NT2/D1 (cell line): ENCODE measurements at regions not wholly inside any gene's neighbourhood (a gene's known extent, or its start where the extent isn't known, plus 50 kb on each side); places are given as distances from the start of the nearest gene placed in this dataset.

ENCODE experiments used
- DNase-seq: peaks from one replicate; pipeline ENCODE4 v3.0.0-alpha.2; 2011; ENCODE audit warnings: low read depth, low spot score
- H3K27me3 ChIP-seq: 2 replicates; pipeline ENCODE4 v1.6.0; 2011; ENCODE audit warnings: mild to moderate bottlenecking; ENCODE audit not compliant: insufficient read length, insufficient read depth
- H3K36me3 ChIP-seq: 2 replicates; pipeline ENCODE4 v1.6.1; 2011; ENCODE audit warnings: mild to moderate bottlenecking, low read length, mixed read lengths; ENCODE audit not compliant: insufficient read depth, insufficient read length
- H3K4me1 ChIP-seq: 2 replicates; pipeline ENCODE4 v1.5.1; 2011; ENCODE audit not compliant: insufficient read depth, insufficient read length
- H3K4me3 ChIP-seq: 2 replicates; pipeline ENCODE4 v1.5.1; 2011; ENCODE audit warnings: low read depth; ENCODE audit not compliant: insufficient read length
- H3K9ac ChIP-seq: 2 replicates; pipeline ENCODE4 v1.6.0; 2011; ENCODE audit warnings: low read depth; ENCODE audit not compliant: insufficient read length
- H3K9me3 ChIP-seq: 2 replicates; pipeline ENCODE4 v1.5.1; 2011; ENCODE audit warnings: mild to moderate bottlenecking, low read length; ENCODE audit not compliant: insufficient read depth
- SUZ12 ChIP-seq: IDR thresholded peaks from 2 replicates; pipeline ENCODE4 v1.6.1; 2011; ENCODE audit not compliant: insufficient read length, insufficient read depth; ENCODE audit errors: extremely low read depth
- YY1 ChIP-seq: IDR thresholded peaks from 2 replicates; pipeline ENCODE4 v1.6.1; 2011; ENCODE audit not compliant: insufficient read length, insufficient read depth
- ZNF274 ChIP-seq: IDR thresholded peaks from 2 replicates; pipeline ENCODE4 v1.6.1; 2011; ENCODE audit warnings: mild to moderate bottlenecking, low read depth, low read length

- no peaks in the 10 kb centered on the region for H3K36me3 ChIP-seq
- no peak overlapping the region for H3K9ac ChIP-seq
- DNase-seq: no peak
- H3K4me1 ChIP-seq: peaks cover 2% of the 10 kb centered on the region
- H3K4me3 ChIP-seq: no peak overlapping the region
- no peaks in the 10 kb centered on the region for H3K9me3 ChIP-seq
- TF ChIP-seq SUZ12 (no peak), ZNF274 (no peak), YY1 (no peak)
- H3K27me3 ChIP-seq: no peaks in the 10 kb centered on the region
These were observed 228.2 kb upstream of the CCNH start for GRCh38 chr5:87640902-87641301.

GRCh38 chr5:87627363-87627762 is 214.6 kb upstream of the CCNH start:
- TF ChIP-seq YY1: no peak
- TF ChIP-seq SUZ12: no peak
- TF ChIP-seq ZNF274: no peak
- Histone ChIP-seq H3K36me3 (no peaks in the 10 kb centered on the region), H3K9me3 (no peaks in the 10 kb centered on the region), H3K9ac (no peak overlapping the region), H3K4me1 (no peaks in the 10 kb centered on the region), H3K4me3 (no peak overlapping the region), H3K27me3 (no peaks in the 10 kb centered on the region)
- DNase-seq: no peak

GRCh38 chr5:87608385-87608784 is 195.7 kb upstream of the CCNH start:
- DNase-seq: no peak

GRCh38 chr5:87605663-87606062 is 192.9 kb upstream of the CCNH start:
- Histone ChIP-seq H3K4me3 (no peak overlapping the region), H3K9ac (no peak overlapping the region), H3K4me1 (no peaks in the 10 kb centered on the region), H3K9me3 (no peaks in the 10 kb centered on the region), H3K36me3 (no peaks in the 10 kb centered on the region), H3K27me3 (no peaks in the 10 kb centered on the region)
- TF ChIP-seq SUZ12 (no peak), YY1 (no peak), ZNF274 (no peak)
- DNase-seq: no peak

More at GRCh38 chr5:87608385-87608784, 195.7 kb upstream of the CCNH start:
- Histone ChIP-seq H3K9me3 (no peaks in the 10 kb centered on the region), H3K9ac (no peak overlapping the region), H3K4me3 (no peak overlapping the region), H3K27me3 (no peaks in the 10 kb centered on the region), H3K4me1 (no peaks in the 10 kb centered on the region), H3K36me3 (no peaks in the 10 kb centered on the region)
- TF ChIP-seq YY1: no peak
- no peak for TF ChIP-seq SUZ12
- no peak for TF ChIP-seq ZNF274

GRCh38 chr5:87599778-87600177 is 187.0 kb upstream of the CCNH start:
- no peak for DNase-seq
- H3K4me3 ChIP-seq: no peak overlapping the region
- no peaks in the 10 kb centered on the region for H3K9me3 ChIP-seq
- H3K4me1 ChIP-seq: no peaks in the 10 kb centered on the region
- no peaks in the 10 kb centered on the region for H3K36me3 ChIP-seq
- no peaks in the 10 kb centered on the region for H3K27me3 ChIP-seq
- TF ChIP-seq ZNF274: no peak
- no peak for TF ChIP-seq YY1
- no peak for TF ChIP-seq SUZ12
- H3K9ac ChIP-seq: no peak overlapping the region

- no peak overlapping the region for H3K4me3 ChIP-seq
These were observed 185.7 kb upstream of the CCNH start for GRCh38 chr5:87598460-87598859.

GRCh38 chr5:87594566-87594965 is 181.8 kb upstream of the CCNH start:
- Histone ChIP-seq H3K9ac (no peak overlapping the region), H3K4me1 (no peaks in the 10 kb centered on the region)
- TF ChIP-seq SUZ12: no peak
- no peak for TF ChIP-seq ZNF274
- TF ChIP-seq YY1: no peak

More at GRCh38 chr5:87598460-87598859, 185.7 kb upstream of the CCNH start:
- Histone ChIP-seq H3K9me3 (no peaks in the 10 kb centered on the region), H3K36me3 (no peaks in the 10 kb centered on the region), H3K9ac (no peak overlapping the region), H3K27me3 (no peaks in the 10 kb centered on the region), H3K4me1 (no peaks in the 10 kb centered on the region)
- DNase-seq: no peak
- TF ChIP-seq ZNF274 (no peak), YY1 (no peak), SUZ12 (no peak)

GRCh38 chr5:87589587-87589986 is 176.9 kb upstream of the CCNH start:
- Histone ChIP-seq H3K9me3 (no peaks in the 10 kb centered on the region), H3K4me3 (no peak overlapping the region), H3K4me1 (no peaks in the 10 kb centered on the region), H3K27me3 (no peaks in the 10 kb centered on the region), H3K36me3 (no peaks in the 10 kb centered on the region), H3K9ac (no peak overlapping the region)
- no peak for TF ChIP-seq SUZ12
- TF ChIP-seq YY1: no peak
- no peak for TF ChIP-seq ZNF274
- no peak for DNase-seq

More at GRCh38 chr5:87594566-87594965, 181.8 kb upstream of the CCNH start:
- H3K27me3 ChIP-seq: no peaks in the 10 kb centered on the region
- no peak for DNase-seq
- no peaks in the 10 kb centered on the region for H3K36me3 ChIP-seq
- no peak overlapping the region for H3K4me3 ChIP-seq
- H3K9me3 ChIP-seq: no peaks in the 10 kb centered on the region
